ENCODE measurements at regions not wholly inside any gene's neighbourhood (a gene's known extent, or its start where the extent isn't known, plus 50 kb on each side); places are given as distances from the start of the nearest gene placed in this dataset.

- no peak overlapping the region for H3K27ac ChIP-seq
- no peaks in the 10 kb centered on the region for H3K36me3 ChIP-seq
- no peaks in the 10 kb centered on the region for H3K27me3 ChIP-seq
- H3K4me3 ChIP-seq (ENCODE audit: low read depth in 1 of 2, low read length in 1 of 2): no peak overlapping the region
- H3K9me3 ChIP-seq: no peaks in the 10 kb centered on the region
- TF ChIP-seq, protein P1, sequence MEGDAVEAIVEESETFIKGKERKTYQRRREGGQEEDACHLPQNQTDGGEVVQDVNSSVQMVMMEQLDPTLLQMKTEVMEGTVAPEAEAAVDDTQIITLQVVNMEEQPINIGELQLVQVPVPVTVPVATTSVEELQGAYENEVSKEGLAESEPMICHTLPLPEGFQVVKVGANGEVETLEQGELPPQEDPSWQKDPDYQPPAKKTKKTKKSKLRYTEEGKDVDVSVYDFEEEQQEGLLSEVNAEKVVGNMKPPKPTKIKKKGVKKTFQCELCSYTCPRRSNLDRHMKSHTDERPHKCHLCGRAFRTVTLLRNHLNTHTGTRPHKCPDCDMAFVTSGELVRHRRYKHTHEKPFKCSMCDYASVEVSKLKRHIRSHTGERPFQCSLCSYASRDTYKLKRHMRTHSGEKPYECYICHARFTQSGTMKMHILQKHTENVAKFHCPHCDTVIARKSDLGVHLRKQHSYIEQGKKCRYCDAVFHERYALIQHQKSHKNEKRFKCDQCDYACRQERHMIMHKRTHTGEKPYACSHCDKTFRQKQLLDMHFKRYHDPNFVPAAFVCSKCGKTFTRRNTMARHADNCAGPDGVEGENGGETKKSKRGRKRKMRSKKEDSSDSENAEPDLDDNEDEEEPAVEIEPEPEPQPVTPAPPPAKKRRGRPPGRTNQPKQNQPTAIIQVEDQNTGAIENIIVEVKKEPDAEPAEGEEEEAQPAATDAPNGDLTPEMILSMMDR (IDR thresholded peaks at IDR 0.05): no peak
- H3K4me1 ChIP-seq (ENCODE audit: control insufficient read depth in 1 of 2, insufficient read depth in 1 of 2, low read depth in 1 of 2, low read length in 1 of 2): no peaks in the 10 kb centered on the region
These were observed 248.8 kb upstream of the KLHL1 start for GRCh38 chr13:70357031-70357430.

GRCh38 chr13:70353096-70353495, 244.8 kb upstream of the KLHL1 start:
- Histone ChIP-seq H3K27me3 (no peaks in the 10 kb centered on the region), H3K4me3 (ENCODE audit: low read depth in 1 of 2, low read length in 1 of 2) (no peak overlapping the region), H3K36me3 (no peaks in the 10 kb centered on the region), H3K9me3 (no peaks in the 10 kb centered on the region), H3K4me1 (ENCODE audit: control insufficient read depth in 1 of 2, insufficient read depth in 1 of 2, low read depth in 1 of 2, low read length in 1 of 2) (no peaks in the 10 kb centered on the region), H3K27ac (no peak overlapping the region)
- TF ChIP-seq, protein P1 (IDR thresholded peaks at IDR 0.05): no peak

DNA sequence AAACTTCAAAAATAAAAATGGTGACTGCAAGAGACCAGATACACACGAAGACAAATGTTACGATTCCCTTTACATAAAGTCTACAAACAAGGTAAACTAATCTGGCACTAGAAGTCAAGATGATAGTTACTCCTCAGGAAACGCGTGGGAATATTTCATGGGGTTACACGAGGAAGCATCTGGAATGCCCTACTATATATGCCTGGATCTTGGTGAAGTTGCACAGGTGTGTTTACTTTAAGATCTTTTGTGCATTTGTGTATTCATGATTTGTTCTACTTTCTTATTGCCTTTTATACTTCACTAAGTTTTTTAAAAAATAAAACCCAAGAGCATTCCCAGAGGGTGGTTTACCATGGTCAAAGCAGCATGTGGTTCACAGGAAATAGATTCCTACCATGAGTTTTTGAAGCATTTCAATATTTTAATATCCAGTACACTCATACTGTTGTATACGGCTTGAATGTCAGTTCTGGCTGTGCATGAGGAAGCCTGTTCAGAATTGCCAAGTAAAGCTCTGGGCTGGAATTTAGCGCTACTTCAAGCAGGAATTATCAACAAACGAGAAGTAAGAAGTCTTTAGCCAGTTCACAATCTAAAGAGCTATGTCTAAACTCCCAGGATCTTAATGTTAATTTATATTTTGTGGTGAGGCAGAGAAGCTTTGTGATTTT, 239.8 kb upstream of the KLHL1 start:
- no peak overlapping the region for H3K27ac ChIP-seq

DNA sequence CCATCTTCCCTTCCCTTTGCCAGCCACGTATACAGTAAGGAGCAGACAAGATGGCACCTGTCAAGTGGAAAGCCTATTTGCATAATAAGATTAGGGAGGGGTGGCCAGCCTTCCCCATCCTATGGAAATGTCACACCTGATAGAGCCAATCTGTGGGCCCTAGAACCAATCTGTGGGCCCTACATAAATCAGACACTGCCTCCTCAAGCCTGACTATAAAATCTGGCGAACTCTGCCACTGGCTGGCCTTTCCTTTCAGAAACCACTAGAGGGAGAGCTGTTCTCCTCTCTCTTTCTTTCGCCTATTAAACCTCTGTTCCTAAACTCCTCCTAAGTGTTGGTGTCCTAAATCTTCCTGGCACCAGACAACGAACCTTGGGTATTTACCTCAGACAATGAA, 231.5 kb upstream of the KLHL1 start:
- H3K36me3 ChIP-seq: no peaks in the 10 kb centered on the region
- TF ChIP-seq, protein P1 (IDR thresholded peaks at IDR 0.05): no peak
- H3K27me3 ChIP-seq: no peaks in the 10 kb centered on the region

More for the DNA sequence above, 239.8 kb upstream of the KLHL1 start:
- Histone ChIP-seq H3K27me3 (no peaks in the 10 kb centered on the region), H3K36me3 (no peaks in the 10 kb centered on the region), H3K4me1 (ENCODE audit: control insufficient read depth in 1 of 2, insufficient read depth in 1 of 2, low read depth in 1 of 2, low read length in 1 of 2) (no peaks in the 10 kb centered on the region), H3K9me3 (peaks cover 4% of the 10 kb centered on the region), H3K4me3 (ENCODE audit: low read depth in 1 of 2, low read length in 1 of 2) (no peak overlapping the region)
- TF ChIP-seq, protein P1 (IDR thresholded peaks at IDR 0.05): no peak

GRCh38 chr13:70338609-70339008, 230.4 kb upstream of the KLHL1 start:
- TF ChIP-seq, protein P1 (IDR thresholded peaks at IDR 0.05): no peak
- H3K9me3 ChIP-seq: no peaks in the 10 kb centered on the region
- H3K36me3 ChIP-seq: no peaks in the 10 kb centered on the region
- H3K27me3 ChIP-seq: no peaks in the 10 kb centered on the region
- H3K4me3 ChIP-seq (ENCODE audit: low read depth in 1 of 2, low read length in 1 of 2): no peak overlapping the region
- H3K27ac ChIP-seq: no peak overlapping the region
- no peaks in the 10 kb centered on the region for H3K4me1 ChIP-seq (ENCODE audit: control insufficient read depth in 1 of 2, insufficient read depth in 1 of 2, low read depth in 1 of 2, low read length in 1 of 2)

More for the DNA sequence above, 231.5 kb upstream of the KLHL1 start:
- Histone ChIP-seq H3K9me3 (no peaks in the 10 kb centered on the region), H3K27ac (no peak overlapping the region), H3K4me3 (ENCODE audit: low read depth in 1 of 2, low read length in 1 of 2) (no peak overlapping the region), H3K4me1 (ENCODE audit: control insufficient read depth in 1 of 2, insufficient read depth in 1 of 2, low read depth in 1 of 2, low read length in 1 of 2) (no peaks in the 10 kb centered on the region)
